Frontal cortex (tissue), 3 donors: ENCODE measurements at regions not wholly inside any gene's neighbourhood (a gene's known extent, or its start where the extent isn't known, plus 50 kb on each side); places are given as distances from the start of the nearest gene placed in this dataset.

Experiments
- DNase-seq, 2 donors: peaks; one replicate each; pipeline ENCODE4 v3.0.0; 2012; ENCODE audit warnings: low spot score in 2 of 2
- FAIRE-seq: peaks from 2 replicates; lab custom pipeline; 2012; peaks lifted over from hg19 to GRCh38; lab: Jason Lieb, UNC
- donor health status: control.
- donor health status: control.
- donor health status: control.

DNA sequence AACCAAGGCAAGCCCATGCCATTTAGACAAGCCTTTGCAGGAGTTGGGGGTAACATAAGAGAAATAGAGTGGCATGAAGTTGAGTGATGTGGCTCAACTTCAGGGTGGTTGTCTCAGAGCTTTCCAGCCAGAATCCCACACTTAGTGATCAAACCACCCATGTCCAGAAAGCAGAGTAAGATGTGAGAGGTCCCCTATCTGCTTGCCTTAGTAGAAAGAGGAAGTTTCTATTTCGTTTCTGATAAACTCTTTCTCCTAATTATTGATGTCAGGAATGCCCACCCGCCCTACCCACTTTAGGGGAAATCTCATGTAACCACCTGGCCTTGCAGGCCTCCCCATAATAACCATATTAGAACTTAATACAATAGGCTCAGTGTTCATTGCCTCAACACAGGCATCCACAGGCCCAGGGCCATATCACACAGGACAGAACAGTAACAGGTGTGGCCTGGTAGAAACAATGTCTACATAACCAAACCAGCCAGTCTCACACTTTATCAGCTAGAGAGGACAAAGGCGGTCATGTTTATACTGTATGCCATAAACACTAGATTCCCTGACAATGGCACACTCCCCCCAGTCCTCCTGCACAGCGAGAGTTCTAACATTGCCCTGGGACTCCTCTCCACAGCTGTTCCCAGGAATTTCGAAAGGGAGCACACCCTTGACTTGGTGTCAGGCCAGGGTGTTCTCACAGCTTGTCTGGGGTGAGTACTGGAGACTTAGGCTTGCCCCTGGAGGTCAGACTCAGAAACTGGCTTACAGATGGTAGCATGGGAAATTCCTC, 364.4 kb downstream of the CXCL12 start:
- DNase-seq, result no peak
- no peak for FAIRE-seq

DNA sequence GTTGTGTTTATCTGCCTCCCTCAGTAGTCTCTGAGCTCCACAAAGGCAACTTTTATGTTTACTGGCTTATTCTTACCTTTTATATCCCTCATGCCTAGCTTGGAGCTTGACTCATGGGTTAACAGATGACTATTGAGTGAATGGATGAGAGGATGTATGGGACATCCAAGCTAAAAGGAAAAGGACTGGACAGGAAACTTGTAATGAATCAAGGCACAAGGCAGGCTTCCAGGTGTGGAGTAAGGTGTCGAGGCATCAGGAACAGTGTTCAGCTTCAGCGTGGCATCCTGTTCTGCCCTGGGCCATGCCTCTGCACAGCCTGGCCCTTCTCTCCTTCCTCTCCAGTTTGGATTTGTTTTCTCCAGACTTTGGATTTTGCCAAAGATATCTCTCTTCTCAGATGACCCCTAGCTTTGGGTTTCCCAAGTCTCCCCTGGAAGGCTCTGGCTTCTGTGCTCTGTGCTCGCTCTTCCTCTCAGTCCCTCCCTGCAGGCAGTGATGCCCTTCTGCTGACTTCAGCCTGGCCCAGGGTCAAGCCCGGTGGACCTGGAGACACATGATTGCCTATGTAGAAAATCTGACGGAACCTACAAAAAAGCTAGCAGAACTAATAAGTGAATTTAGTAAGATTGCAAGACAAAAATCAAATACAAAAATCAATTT, 367.3 kb downstream of the CXCL12 start:
- DNase-seq, result no peak
- no peak for FAIRE-seq

DNA sequence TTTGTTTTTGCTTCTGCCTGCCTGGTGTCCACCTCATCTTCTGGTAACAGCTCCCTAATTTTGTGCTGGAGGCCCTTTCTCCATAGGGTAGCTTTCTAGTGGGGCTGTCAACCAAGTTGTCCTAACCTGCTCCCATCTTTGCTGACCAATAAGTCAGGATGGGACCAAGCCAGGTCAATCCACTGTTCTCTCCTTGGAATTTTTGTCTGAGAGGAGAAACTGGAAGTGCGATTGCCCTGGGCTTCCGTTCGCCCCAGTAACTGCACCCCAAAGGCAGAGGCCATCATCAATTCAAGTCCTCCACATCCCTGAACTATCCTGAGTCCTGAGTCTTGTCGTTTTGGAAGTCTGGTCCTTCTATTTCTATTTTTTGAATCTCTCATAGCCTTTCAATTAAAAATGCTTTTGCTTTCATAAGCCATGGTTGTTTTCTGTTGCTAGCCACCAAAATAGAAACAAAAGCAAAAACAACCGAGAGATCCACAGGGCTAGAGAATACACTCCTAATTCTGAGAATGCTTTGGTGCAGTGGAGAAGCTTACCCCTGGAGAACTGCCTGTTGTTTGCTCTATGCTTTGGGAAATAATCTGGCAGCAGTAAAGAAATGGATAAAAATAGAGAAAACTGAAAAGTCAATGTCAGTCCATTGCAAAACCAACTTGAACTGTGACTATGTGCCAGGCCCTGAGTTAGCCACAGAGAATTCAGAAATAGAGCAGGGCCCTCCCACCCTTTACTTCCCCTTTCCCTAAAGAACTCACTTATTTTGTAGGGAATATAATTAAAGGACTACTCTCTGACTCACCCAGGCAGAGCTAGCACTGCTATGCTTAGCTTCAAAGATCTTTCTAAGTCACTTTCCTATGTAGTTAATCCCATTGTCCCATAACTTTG, 368.1 kb downstream of the CXCL12 start:
- FAIRE-seq (no peak), DNase-seq (no peak)

- DNase-seq (no peak), FAIRE-seq (no peak)
Observed at GRCh38 chr10:44015702-44016500, 367.2 kb upstream of the ZNF32 start.

- no peak for DNase-seq
- no peak for FAIRE-seq
Observed at GRCh38 chr10:44014644-44015250, 366.1 kb upstream of the ZNF32 start.

GRCh38 chr10:44013981-44014380, 365.3 kb upstream of the ZNF32 start:
- DNase-seq (no peak), FAIRE-seq (no peak)

DNA sequence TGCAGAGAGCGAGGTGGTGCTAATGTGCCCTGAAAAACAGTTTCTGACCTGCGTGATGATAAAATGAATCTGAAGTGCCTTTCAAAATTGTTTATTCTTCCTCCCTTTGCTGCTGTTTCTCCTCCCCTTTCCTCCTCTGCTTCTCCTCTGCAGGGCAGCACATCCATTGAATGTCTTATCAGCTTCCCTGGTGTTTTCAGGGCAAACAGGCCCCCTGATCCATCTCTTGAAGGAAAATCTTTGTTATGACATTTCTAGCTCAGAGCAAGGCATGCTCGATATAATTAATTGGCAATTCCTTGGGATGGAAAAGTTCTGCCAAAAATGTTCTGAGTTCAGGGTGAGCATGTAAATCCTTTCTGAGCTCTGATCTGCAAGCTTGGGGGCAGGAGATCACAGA, 364.2 kb upstream of the ZNF32 start:
- no peak for DNase-seq
- FAIRE-seq, result no peak

DNA sequence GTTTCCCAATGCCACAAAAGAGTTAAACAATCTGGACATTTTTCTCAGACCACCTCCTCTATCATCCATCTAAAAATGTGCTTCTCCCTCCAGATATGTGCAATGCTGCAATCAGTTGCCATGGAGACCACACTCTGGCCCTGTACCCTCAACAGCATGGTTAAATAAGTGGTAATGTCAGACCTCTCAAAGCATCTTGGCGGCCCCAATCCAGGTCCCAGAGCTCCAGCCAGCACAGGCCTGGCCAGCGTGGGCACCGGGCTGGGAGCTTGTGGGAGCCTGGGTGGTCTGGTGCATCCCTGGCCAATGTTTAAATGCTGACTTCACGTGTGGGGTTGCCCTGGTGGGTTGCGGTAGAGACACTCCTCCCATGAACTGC, 362.9 kb upstream of the ZNF32 start:
- no peak for DNase-seq
- no peak for FAIRE-seq

DNA sequence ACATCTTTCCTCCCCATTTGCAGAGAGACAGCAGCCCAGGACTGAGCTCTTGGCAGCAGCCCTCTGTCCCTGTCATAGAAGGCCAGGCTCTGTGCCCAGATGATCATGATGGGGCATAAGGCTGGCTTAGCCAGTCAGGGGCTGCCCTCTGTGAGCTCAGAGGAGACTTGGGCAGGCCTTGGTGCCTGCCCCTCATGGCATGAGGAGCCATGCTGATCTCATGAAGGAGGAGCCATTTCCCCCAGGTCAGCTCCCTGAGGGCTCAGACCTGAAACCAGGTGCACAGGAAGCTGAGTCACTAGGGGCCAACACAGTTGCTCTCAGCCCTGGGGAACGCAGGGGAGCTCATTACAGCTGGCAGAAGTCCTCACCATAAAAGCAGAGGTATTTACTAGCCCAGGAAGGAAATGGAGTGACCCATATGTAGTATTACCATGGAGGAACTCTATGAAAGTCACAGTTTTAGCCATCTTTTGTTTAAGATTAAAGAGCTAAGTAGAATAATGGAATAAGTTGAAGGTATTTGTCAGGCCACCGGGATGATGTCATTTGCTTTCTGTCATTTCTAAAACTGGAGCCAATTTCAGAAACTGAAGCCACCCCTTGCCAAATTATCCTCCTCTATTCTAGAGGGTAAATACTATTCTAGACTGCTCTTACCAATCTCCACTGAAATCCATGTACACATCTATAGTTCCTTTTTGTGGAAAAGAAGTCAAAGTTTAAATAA, 362.4 kb upstream of the ZNF32 start:
- no peak for FAIRE-seq
- no peak for DNase-seq

DNA sequence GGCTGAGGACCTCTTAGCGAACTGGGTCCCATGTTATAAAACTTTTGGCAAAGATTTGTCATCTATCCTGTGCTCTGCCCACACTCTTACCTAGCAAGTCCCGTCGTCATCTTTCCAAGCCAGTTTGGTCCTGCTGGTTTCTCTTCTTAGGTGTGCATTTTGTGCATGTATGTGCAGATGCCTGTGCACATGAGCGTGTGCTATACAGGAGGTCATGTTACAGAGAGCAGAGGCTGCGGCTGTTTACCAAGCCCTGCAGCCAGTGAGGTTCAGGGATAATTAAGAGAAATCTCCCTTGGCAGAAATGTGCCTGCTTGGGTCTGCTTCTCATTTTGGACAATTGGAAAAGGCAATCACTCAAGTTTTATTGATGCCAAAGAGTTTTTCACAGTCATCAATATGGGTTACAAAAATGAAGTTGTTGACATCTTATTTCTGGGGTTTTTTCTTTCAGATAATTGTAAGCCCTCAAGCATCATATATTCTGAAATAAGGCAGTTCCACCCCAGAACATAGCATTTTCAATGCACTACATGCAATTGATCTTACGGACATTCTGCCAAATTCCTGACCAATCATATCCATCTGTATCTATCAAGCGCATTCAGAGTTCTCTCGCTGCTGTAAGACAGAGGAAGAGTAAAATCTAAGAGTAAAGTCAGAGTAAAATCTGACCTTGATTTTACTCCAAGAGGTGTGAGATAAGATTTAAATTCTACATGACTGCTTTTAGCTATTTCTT, 361.4 kb upstream of the ZNF32 start:
- no peak for FAIRE-seq
- no peak for DNase-seq

- no peak for FAIRE-seq
- no peak for DNase-seq
Observed at GRCh38 chr10:44008917-44009709, 360.4 kb upstream of the ZNF32 start.

GRCh38 chr10:44008270-44008916, 359.7 kb upstream of the ZNF32 start:
- no peak for DNase-seq
- FAIRE-seq, result no peak

GRCh38 chr10:44006771-44007170, 358.1 kb upstream of the ZNF32 start:
- no peak for DNase-seq
- no peak for FAIRE-seq

DNA sequence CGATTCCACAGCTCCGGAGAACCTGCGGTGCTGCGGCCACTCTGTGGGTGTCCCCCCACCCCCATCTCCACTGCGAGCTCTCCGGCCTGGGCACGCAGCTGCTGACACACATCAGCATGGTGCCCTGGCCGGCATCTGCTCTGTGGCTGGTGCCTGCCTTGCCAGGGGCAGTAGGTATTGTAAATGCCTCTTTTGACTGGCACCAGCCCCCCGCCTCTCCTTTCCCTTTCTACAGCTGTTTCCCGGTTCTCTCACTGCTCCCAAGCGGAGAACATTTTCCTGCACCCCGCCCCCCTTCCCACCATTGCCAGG, 357.1 kb upstream of the ZNF32 start:
- FAIRE-seq, result no peak
- DNase-seq, result no peak

GRCh38 chr10:44004913-44005787, 356.5 kb upstream of the ZNF32 start:
- no peak for FAIRE-seq
- DNase-seq, result no peak
